D721Med (cell line): ENCODE measurements at regions not wholly inside any gene's neighbourhood (a gene's known extent, or its start where the extent isn't known, plus 50 kb on each side); places are given as distances from the start of the nearest gene placed in this dataset.

Experiments
- DNase-seq: peaks from one replicate; pipeline ENCODE4 v3.0.0; 2011; ENCODE audit warnings: low spot score; ENCODE audit not compliant: insufficient read length
- FAIRE-seq: peaks from 2 replicates; lab custom pipeline; 2011; peaks lifted over from hg19 to GRCh38; lab: Jason Lieb, UNC
- CTCF ChIP-seq: IDR thresholded peaks from 2 replicates; pipeline ENCODE4 v1.5.1; 2012; ENCODE audit warnings: mild to moderate bottlenecking, control low read depth; ENCODE audit not compliant: insufficient read depth; ENCODE audit errors: missing control alignments

DNA sequence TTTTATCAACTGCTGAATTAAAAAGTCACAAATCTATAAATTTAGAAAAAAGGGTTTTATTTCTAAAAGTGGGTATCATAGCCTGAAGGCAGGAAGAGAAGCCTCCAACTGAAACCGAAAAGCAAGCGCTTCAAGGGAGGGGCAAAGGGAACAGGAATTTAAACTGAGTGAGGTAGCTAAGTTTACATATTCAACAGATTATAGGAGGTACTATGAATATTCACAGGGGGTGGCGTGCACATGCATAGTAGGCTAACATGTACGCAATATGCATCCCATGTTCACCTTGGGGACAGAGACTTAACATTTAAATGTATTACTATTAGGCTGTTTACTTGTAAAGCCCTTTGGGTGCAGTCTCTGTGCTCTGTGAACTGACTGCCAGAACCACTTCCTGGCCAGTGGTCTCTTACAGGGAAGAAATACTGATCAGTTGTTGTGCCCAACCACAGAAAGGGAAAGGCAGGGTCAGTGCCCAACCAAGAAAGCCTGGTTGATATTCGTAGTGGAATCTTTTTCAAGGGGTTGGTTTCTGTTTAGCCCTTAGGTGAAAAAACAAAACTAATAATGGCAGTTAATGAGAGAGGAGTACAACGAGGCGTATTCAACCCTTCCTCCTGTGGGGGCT lies 168.7 kb upstream of the GALNTL6 start:
- DNase-seq = no peak
- TF ChIP-seq CTCF = no peak
- FAIRE-seq = no peak

- FAIRE-seq (no peak), DNase-seq (no peak)
- no peak for TF ChIP-seq CTCF
Observed at GRCh38 chr4:171639540-171639939, 173.7 kb upstream of the GALNTL6 start.

DNA sequence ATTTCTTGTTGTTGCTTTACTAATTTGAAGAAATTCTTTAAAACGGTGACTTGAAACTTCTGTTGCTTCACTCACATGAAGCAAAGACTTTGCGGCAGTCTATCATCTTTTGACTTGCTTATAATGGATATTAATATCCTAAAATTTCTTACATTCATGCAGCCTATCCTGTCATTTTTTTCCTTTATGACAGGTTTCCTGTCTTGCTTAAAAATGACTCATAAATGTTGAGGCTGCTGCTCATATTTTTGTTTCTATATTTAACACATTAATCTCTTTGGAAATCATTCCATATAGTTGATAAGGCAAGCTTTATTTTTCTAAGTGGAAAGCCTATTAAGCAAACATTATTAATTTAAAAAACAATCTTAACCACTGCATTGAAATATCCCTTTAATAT lies 176.6 kb upstream of the GALNTL6 start:
- TF ChIP-seq CTCF = no peak
- FAIRE-seq = no peak
- DNase-seq = no peak

DNA sequence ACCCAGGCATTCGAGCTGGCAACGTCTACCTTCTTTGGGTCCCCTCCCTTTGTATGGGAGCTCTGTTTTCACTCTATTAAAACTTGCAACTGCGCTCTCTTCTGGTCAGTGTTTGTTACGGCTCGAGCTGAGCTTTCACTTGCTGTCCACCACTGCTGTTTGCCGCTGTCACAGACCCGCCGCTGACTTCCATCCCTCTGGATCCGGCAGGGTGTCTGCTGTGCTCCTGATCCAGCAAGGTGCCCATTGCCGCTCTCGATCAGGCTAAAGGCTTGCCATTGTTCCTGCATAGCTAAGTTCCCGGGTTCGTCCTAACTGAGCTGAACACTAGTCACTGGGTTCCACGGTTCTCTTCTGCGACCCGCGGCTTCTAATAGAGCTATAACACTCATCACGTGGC lies 183.5 kb upstream of the GALNTL6 start:
- DNase-seq = no peak
- FAIRE-seq = no peak
- no peak for TF ChIP-seq CTCF

DNA sequence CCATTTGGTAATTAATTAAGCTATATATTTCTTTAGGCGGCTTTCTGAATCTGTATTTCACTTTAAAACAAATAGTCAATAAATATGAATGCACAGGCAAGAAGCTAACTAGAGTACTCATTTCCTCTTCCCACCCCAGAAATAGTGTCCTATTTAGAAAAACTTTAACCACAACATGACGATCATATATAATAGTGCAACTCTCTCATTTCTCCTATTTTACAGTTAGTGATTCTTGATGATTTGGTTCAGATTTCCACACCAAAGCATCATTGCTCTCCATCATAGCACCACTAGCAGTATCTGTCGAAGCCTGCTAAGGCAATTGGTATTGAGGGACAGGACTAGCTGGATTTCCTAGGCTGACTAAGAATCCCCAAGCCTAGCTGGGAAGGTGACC lies 184.0 kb upstream of the GALNTL6 start:
- FAIRE-seq = no peak
- TF ChIP-seq CTCF = no peak
- no peak for DNase-seq

- DNase-seq (no peak), FAIRE-seq (no peak)
- no peak for TF ChIP-seq CTCF
Observed at GRCh38 chr4:171626554-171626953, 186.7 kb upstream of the GALNTL6 start.

- no peak for TF ChIP-seq CTCF
- FAIRE-seq = no peak
- no peak for DNase-seq
Observed at GRCh38 chr4:171622729-171623128, 190.5 kb upstream of the GALNTL6 start.
